GM23248 (cell line): ENCODE measurements at regions not wholly inside any gene's neighbourhood (a gene's known extent, or its start where the extent isn't known, plus 50 kb on each side); places are given as distances from the start of the nearest gene placed in this dataset.
"Not testable (repeated sequence)": the region's sequence is repeated elsewhere in the genome, so short reads cannot be mapped to it uniquely, and the experiment has no call there.

Experiments used
- EZH2 ChIP-seq: fragments of 200-600 bp; sonication (generic); IDR thresholded peaks from 2 replicates; pipeline ENCODE4 v1.6.1; 2018; ENCODE audit warnings: antibody characterized with exemption, mild to moderate bottlenecking; ENCODE audit not compliant: insufficient read depth, poor library complexity, severe bottlenecking
- EZH2phosphoT487 ChIP-seq: fragments of 200-600 bp; sonication (generic); IDR thresholded peaks from 2 replicates; pipeline ENCODE4 v1.6.1; 2018; ENCODE audit warnings: antibody characterized with exemption, moderate library complexity, mild to moderate bottlenecking, low read depth; ENCODE audit not compliant: insufficient read depth

DNA sequence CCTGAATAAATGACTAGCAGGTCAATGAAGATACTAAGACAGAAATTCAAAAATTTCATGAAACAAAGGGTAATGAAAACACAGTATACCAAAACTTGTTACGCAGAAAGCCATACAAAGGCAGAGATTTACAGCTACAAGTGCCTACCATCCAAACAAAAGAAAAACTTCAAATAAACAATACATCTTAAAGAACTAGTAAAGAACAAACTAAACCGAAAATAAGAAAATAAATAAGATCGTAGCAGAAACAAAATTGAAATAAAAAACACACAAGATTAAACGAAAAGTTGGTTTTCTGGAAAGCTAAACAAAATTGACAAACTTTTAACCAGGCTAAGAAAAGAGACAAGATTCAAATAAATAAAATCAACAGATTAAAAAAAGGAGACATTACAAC, 51.5 kb downstream of the VPREB1 start:
- not testable (repeated sequence) for TF ChIP-seq EZH2, EZH2phosphoT487
